ENCODE measurements at regions not wholly inside any gene's neighbourhood (a gene's known extent, or its start where the extent isn't known, plus 50 kb on each side); places are given as distances from the start of the nearest gene placed in this dataset.

GRCh38 chr2:13550285-13551231 is 833.8 kb downstream of the TRIB2 start:
- DNase-seq, result peak; percentile 38

GRCh38 chr2:13558368-13558767 is 841.6 kb downstream of the TRIB2 start:
- peak; percentile 86 for DNase-seq

GRCh38 chr2:13560322-13560721 is 843.6 kb downstream of the TRIB2 start:
- no peak for DNase-seq

- peak; percentile 27 for DNase-seq
Observed at GRCh38 chr2:13572466-13572865, 855.7 kb downstream of the TRIB2 start.

GRCh38 chr2:13574831-13575230 is 858.1 kb downstream of the TRIB2 start:
- no peak for DNase-seq

GRCh38 chr2:13576406-13577036 is 859.8 kb downstream of the TRIB2 start:
- DNase-seq, result no peak

GRCh38 chr2:13578547-13578946 is 861.8 kb downstream of the TRIB2 start:
- no peak for DNase-seq

GRCh38 chr2:13581471-13581870 is 864.7 kb downstream of the TRIB2 start:
- DNase-seq, result no peak

- peak; percentile 44 for DNase-seq
Observed at GRCh38 chr2:13583609-13584008, 866.9 kb downstream of the TRIB2 start.

GRCh38 chr2:13584020-13584419 is 867.3 kb downstream of the TRIB2 start:
- DNase-seq, result no peak

GRCh38 chr2:13585732-13586131 is 869.0 kb downstream of the TRIB2 start:
- no peak for DNase-seq

- DNase-seq, result no peak
Observed at GRCh38 chr2:13596233-13596632, 879.5 kb downstream of the TRIB2 start.

- DNase-seq, result peak; percentile 64
Observed at GRCh38 chr2:13597176-13597575, 880.4 kb downstream of the TRIB2 start.

- no peak for DNase-seq
Observed at GRCh38 chr2:13601506-13601905, 884.8 kb downstream of the TRIB2 start.

- DNase-seq, result no peak
Observed at GRCh38 chr2:13604951-13605661, 888.4 kb downstream of the TRIB2 start.

GRCh38 chr2:13607139-13607538 is 890.4 kb downstream of the TRIB2 start:
- DNase-seq, result no peak

GRCh38 chr2:13611939-13612338 is 895.2 kb downstream of the TRIB2 start:
- DNase-seq, result no peak

GRCh38 chr2:13616059-13616458 is 899.3 kb downstream of the TRIB2 start:
- no peak for DNase-seq

GRCh38 chr2:13616616-13617015 is 899.9 kb downstream of the TRIB2 start:
- no peak for DNase-seq

GRCh38 chr2:13628122-13628521 is 911.4 kb downstream of the TRIB2 start:
- DNase-seq, result no peak

GRCh38 chr2:13638181-13638580 is 921.4 kb downstream of the TRIB2 start:
- DNase-seq, result no peak

- no peak for DNase-seq
Observed at GRCh38 chr2:13649918-13650317, 933.2 kb downstream of the TRIB2 start.

GRCh38 chr2:13650586-13651180 is 933.9 kb downstream of the TRIB2 start:
- DNase-seq, result no peak

Measured in HCEC 1CT (cell line).